Heart right ventricle (tissue), 16 donors: ENCODE measurements at regions not wholly inside any gene's neighbourhood (a gene's known extent, or its start where the extent isn't known, plus 50 kb on each side); places are given as distances from the start of the nearest gene placed in this dataset.
"Not testable (repeated sequence)": the region's sequence is repeated elsewhere in the genome, so short reads cannot be mapped to it uniquely, and the experiment has no call there.

ENCODE experiments used
- ATAC-seq, 8 donors: fragments of 200-7000 bp; cut with Tn5 transposase; one replicate each; pipeline ENCODE4 v1.9.1; 2020; ENCODE audit warnings: mild to moderate bottlenecking in 8 of 8, moderate library complexity in 8 of 8, moderate number of reproducible peaks in 1 of 8
- DNase-seq, 2 donors: peaks; one replicate each; pipeline ENCODE4 v3.0.0-alpha.2; 2020
- H3K27ac ChIP-seq, 10 donors: fragments of 200-600 bp; sonication (generic) in 2 of 10; one replicate each; pipeline versions ENCODE4 v1.5.0 to v1.8.0; 2020 to 2022; ENCODE audit warnings: mild to moderate bottlenecking in 3 of 10
- H3K27me3 ChIP-seq, 7 donors: fragments of 200-600 bp; one replicate each; pipeline ENCODE4 v1.8.0; 2021 to 2022; ENCODE audit warnings: mild to moderate bottlenecking in 2 of 7
- H3K36me3 ChIP-seq, 9 donors: fragments of 200-600 bp; sonication (generic) in 1 of 9; one replicate each; pipeline versions ENCODE4 v1.5.0 to v1.8.0; 2020 to 2022; ENCODE audit warnings: mild to moderate bottlenecking in 2 of 9
- H3K4me1 ChIP-seq, 9 donors: fragments of 200-600 bp; sonication (generic) in 1 of 9; one replicate each; pipeline versions ENCODE4 v1.5.0 to v1.8.0; 2020 to 2022; ENCODE audit warnings: mild to moderate bottlenecking in 4 of 9
- H3K4me3 ChIP-seq, 10 donors: fragments of 200-600 bp; sonication (generic) in 2 of 10; one replicate each; pipeline versions ENCODE4 v1.5.0 to v1.8.0; 2020 to 2022; ENCODE audit warnings: mild to moderate bottlenecking in 7 of 10, moderate library complexity in 2 of 10
- H3K9me3 ChIP-seq, 11 donors: fragments of 200-600 bp in 10 of 11; sonication (generic) in 2 of 11; one replicate each; pipeline versions ENCODE4 v1.5.0 to v1.8.0; 2013 to 2022; ENCODE audit warnings: mild to moderate bottlenecking in 2 of 11, control low read depth in 1 of 11, moderate library complexity in 1 of 11
- CTCF ChIP-seq, 9 donors: fragments of 200-600 bp; sonication (generic) in 2 of 9; IDR thresholded peaks; one replicate each; pipeline versions ENCODE4 v1.5.0 to v1.8.0; 2021 to 2022; ENCODE audit warnings: antibody characterized with exemption in 9 of 9, mild to moderate bottlenecking in 5 of 9, moderate library complexity in 1 of 9
- WGBS, 2 donors: extraction: QIAGEN DNeasy Blood & Tissue Kit; methylation state at CpG; one replicate each; pipeline ENCODE4 v1.1.7; 2013; ENCODE audit warnings: inconsistent platforms in 1 of 2; 5-methylcytosine and 5-hydroxymethylcytosine counted together
- intact Hi-C, 10 donors: fragments of 100-400 bp; cut with DNase I; formaldehyde crosslinking; loops; one replicate each; pipeline versions ENCODE4 v1.11.1 to v1.14.2; 2022
- donor health status: Arrhythmogenic right ventricular cardiomyopathy.
- donor health status: ischemic (EF 13 %, LVEDD 7.1; RV severe dilation, severe dysfunction).
- donor health status: healthy with polysubstance abuse.
- donor health status: DM: no; HTN: yes; CAD: no.
- donor health status: DM: no; HTN: no; CAD: no.
- donor health status: ischemic (EF 25% LVEDD 6.9; RV normal size, moderate dysfunction).
- donor health status: ischemic (EF 25% LVEDD 5.7; RV mildly dilated, moderate dysfunction).
- donor health status: healthy.
- donor health status: DM: yes; HTN: yes; CAD: no.
- donor health status: Ischemic cardiomyopathy.
- donor health status: ischemic (EF 35%, LVEDD 5.7; RV mildly dilated, moderate dysfunction).
- donor health status: nonischemic (EF 11% LVEDD 7.7; RV severe dilation, severe dysfunction).
- donor health status: DM: yes; HTN: yes; CAD: no.
- donor health status: PGD.
- donor health status: ischemic (EF 29% LVEDD 5.4; RV normal size, mild dysfunction).
- donor health status: nonischemic (EF 23%, LVEDD 6.1; RV moderate dilation, normal function).

GRCh38 chr18:14431031-14431521 is 112.3 kb downstream of the POTEC start:
- DNase-seq = peak; percentile 39 to 67
- Histone ChIP-seq H3K9me3 (peaks cover 0 to 14% (median 0%) of the 10 kb centered on the region in 11 donors), H3K4me3 (peak overlapping the region; percentile 7 to 59 (median 52)), H3K27me3 (peaks cover 0 to 25% (median 0%) of the 10 kb centered on the region in 7 donors), H3K27ac (peak overlapping the region in 2 of 10 donors; percentile 10 to 56)
- TF ChIP-seq CTCF (IDR thresholded peaks at IDR 0.05) = peak in 3 of 9 donors; percentile 20 to 26 (median 25)
- H3K4me1 ChIP-seq, ATAC-seq, intact Hi-C loops, H3K36me3 ChIP-seq: not testable (repeated sequence)
- WGBS, 2 donors = 1 to 2% methylated on average over 45 to 46 of the region's 46 CpGs

- H3K36me3 ChIP-seq, H3K4me1 ChIP-seq, intact Hi-C loops, ATAC-seq, H3K27ac ChIP-seq, H3K27me3 ChIP-seq, H3K4me3 ChIP-seq, H3K9me3 ChIP-seq: not testable (repeated sequence)
- WGBS, 2 donors = 3 to 6% methylated on average over 7 to 8 of the region's 8 CpGs
- peak; percentile 10 to 15 for DNase-seq
- peak in 8 of 9 donors; percentile 32 to 59 (median 43) for TF ChIP-seq CTCF (IDR thresholded peaks at IDR 0.05)
Measured at GRCh38 chr18:14415806-14416205, 127.6 kb downstream of the POTEC start.

GRCh38 chr18:14415399-14415798 is 128.0 kb downstream of the POTEC start:
- H3K4me1 ChIP-seq, H3K4me3 ChIP-seq, H3K27ac ChIP-seq, DNase-seq, H3K36me3 ChIP-seq, intact Hi-C loops, ATAC-seq, H3K9me3 ChIP-seq, H3K27me3 ChIP-seq: not testable (repeated sequence)
- WGBS, 2 donors = 27 to 51% methylated on average over 4 to 5 of the region's 6 CpGs

- not testable (repeated sequence) for ATAC-seq, H3K4me3 ChIP-seq, H3K9me3 ChIP-seq, H3K27ac ChIP-seq, DNase-seq, H3K4me1 ChIP-seq, H3K36me3 ChIP-seq, H3K27me3 ChIP-seq
- WGBS, 2 donors = 23 to 35% methylated on average over 3 of the region's 3 CpGs
- TF ChIP-seq CTCF (IDR thresholded peaks at IDR 0.05) = peak in 7 of 9 donors; percentile 32 to 53 (median 36)
- intact Hi-C loops = loop anchor here in 2 of 10 donors (10.0 kb wide), 2 partner anchors 571 to 581 kb away; partner anchors contain the start of gene MC5R (in 1 of the 2)
Measured at GRCh38 chr18:14395533-14395932, 147.9 kb downstream of the POTEC start.

GRCh38 chr18:14393563-14394103 is 149.8 kb downstream of the POTEC start:
- not testable (repeated sequence) for H3K4me1 ChIP-seq, ATAC-seq, H3K9me3 ChIP-seq, H3K27me3 ChIP-seq, H3K27ac ChIP-seq, H3K36me3 ChIP-seq, H3K4me3 ChIP-seq, DNase-seq
- intact Hi-C loops = loop anchor here in 2 of 10 donors (10.0 kb wide), 2 partner anchors 569 to 579 kb away; partner anchors contain the start of gene MC5R (in 1 of the 2)
- 95% methylated on average over 42 to 50 of the region's 50 CpGs for WGBS, 2 donors

- DNase-seq, H3K27me3 ChIP-seq: not testable (repeated sequence)
- intact Hi-C loops = loop anchor here in 2 of 10 donors (10.0 kb wide), 2 partner anchors 568 to 578 kb away; partner anchors contain the start of gene MC5R (in 1 of the 2)
Measured at GRCh38 chr18:14392604-14393003, 150.8 kb downstream of the POTEC start.

GRCh38 chr18:14384961-14385360 is 158.4 kb downstream of the POTEC start:
- WGBS, 2 donors = 69 to 82% methylated on average over 1 of the region's 1 CpG
- ATAC-seq, H3K36me3 ChIP-seq, H3K9me3 ChIP-seq, intact Hi-C loops, H3K4me1 ChIP-seq, H3K27ac ChIP-seq, H3K27me3 ChIP-seq, H3K4me3 ChIP-seq, DNase-seq: not testable (repeated sequence)

More at GRCh38 chr18:14392604-14393003, 150.8 kb downstream of the POTEC start:
- 91 to 92% methylated on average over 24 of the region's 24 CpGs for WGBS, 2 donors
- H3K27ac ChIP-seq, ATAC-seq, H3K4me1 ChIP-seq, H3K36me3 ChIP-seq, H3K4me3 ChIP-seq, H3K9me3 ChIP-seq: not testable (repeated sequence)

- DNase-seq, H3K4me1 ChIP-seq, H3K27ac ChIP-seq, intact Hi-C loops, H3K4me3 ChIP-seq, ATAC-seq, H3K9me3 ChIP-seq, H3K36me3 ChIP-seq, H3K27me3 ChIP-seq: not testable (repeated sequence)
- 85 to 90% methylated on average over 17 of the region's 25 CpGs for WGBS, 2 donors
Measured at GRCh38 chr18:14382666-14383065, 160.7 kb downstream of the POTEC start.
